NOMO-1 treated with DMSO at 0.1 percent for 48 hours (cell line): ENCODE measurements at regions not wholly inside any gene's neighbourhood (a gene's known extent, or its start where the extent isn't known, plus 50 kb on each side); places are given as distances from the start of the nearest gene placed in this dataset.

ENCODE experiments used
- DNase-seq: peaks from one replicate; lab custom pipeline; 2025; ENCODE audit not compliant: unreplicated experiment; lab: John Stamatoyannopoulos, UW

DNA sequence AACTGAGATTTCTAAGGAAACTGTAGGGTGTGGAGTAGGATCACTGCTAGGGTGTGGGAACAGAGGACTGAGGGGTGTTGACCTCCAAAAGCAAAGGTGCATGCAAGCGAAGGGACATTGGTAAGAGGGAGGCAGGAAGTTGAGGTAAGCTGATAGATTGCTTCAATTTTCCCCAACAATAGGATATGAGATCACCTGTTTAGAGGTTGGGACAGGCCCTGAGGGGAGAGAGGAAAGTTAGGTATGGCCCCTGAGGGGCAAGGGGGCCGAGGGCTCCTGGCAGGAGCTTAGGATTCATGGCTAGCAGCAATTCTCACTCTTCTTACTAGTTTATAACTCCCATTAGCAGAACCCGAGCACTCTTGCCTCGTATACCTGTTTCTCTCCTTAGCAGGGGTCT is 106.8 kb upstream of the RPS6KA2 start:
- no peak for DNase-seq

DNA sequence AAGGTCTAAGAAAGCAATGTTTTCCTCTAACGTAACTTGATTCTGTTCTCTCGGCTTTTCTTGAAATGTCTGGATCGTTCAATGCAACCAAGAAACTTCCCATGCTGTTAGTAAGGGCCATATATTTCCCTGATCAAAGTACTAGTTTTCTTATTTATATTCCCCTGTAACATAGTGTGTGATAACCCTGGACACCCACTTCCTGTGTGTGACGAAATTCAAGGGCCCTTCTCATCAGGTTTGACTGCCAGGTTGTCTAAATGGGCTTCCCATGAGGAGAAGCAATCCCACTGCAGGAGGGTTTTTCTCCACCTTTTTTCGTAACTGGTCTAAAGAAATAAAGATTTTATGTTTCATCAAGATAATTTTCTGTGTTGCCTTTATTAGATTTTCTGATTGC is 102.6 kb upstream of the RPS6KA2 start:
- DNase-seq = no peak

DNA sequence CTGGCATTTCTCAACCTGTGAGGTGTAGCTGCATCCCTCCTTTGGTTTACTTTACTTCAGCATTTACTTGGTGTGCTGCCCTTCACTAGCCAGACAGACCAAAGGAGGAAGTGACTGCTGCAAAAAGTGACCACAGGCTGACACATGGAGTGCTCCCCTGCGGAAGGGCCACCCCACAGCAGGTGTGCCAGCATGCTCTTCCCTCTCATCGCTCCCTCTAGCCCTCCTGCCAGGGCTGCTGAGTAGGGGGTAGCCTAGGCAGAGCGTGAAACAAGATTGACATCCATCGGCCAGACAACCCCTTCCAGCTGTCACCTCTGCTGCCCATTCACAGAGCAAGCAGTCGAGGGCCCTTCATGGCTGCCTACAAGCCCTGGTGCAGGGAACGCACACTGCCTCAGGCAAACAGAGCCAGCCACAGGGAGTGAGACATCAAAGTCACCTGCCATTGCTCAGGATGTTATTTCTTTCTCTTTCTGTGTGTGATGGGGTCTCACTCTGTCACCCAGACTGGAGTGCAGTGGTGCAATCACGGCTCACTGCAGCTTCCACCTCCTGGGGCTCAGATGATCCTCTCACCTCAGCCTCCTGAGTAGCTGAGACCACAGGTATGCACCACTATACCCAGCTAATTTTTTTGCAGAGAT is 102.0 kb upstream of the RPS6KA2 start:
- peak; percentile 34 for DNase-seq

DNA sequence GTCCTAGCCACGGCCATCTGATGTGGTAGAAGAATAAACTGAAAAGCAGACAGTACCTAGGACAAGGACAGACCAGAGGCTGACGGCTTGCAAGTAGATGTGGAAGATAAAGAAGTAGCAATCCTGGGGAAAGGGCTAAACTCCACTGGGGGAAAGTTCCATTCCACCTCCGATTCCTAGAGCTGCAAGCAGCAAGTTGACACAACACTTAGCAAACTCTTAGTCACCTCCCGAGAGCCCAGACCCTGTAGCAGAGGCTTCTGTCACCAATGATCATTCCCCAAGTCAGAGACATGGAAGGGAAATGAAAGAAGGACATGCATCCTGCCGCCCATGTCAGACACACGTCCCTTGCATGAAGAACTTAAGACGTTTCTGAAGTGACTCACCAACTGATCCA is 99.2 kb upstream of the RPS6KA2 start:
- DNase-seq = no peak

DNA sequence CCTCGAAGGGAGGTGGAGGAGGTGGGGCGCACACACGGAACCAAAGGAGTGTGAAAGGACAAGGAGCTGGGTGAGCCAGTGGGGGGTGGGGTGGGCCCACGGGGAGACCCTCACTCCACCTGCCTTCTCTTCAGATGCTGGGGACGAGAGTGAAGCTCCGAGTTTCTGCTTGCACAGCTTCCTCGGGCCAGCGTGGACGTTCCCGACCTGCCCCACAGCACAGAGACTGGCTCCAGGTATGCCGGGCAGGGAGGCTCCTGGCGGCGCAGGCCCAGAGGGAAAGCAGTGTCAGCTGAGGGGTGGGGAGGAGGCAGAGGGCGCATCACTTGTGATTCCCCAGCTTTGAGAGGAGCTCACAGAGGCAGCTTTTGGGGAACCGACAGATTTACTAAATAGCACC is 98.5 kb upstream of the RPS6KA2 start:
- DNase-seq = no peak

DNA sequence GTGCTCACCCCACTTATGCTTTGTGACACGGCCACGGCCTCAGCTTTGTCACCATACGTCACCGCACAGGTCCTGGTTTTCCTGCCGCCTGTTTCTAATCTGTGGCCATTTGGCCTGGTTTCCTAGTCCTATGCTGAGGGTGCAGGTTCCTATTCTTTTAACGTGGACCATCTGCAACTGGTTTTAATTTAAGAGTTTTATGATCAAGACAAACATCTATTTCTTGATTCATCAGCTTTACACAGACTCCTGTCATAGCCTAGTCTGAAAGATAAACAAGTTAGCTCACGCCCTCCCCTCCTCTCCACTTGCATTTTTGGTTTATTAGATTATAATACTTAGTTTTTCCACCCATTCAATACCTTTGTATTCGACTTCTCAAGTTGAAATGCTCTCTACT is 97.5 kb upstream of the RPS6KA2 start:
- no peak for DNase-seq

DNA sequence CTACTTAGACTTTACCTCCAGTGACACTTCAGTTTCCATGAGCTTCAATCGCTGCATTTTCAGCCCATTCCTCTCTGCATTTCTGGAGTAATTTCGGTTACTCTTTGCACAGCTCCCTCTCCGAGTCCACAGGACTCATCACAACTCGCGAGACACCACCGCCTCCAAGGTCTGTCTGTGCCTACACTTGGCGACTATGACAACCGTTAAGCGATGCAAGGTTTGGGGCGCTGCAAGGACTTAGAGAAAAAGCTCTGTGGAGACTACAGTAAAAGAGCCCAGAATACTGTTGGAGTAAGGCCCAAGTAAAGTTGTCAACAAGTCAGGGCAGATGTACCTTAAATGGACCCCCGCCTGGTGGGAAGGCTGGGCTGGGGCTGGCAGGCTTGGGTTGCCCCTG is 95.7 kb upstream of the RPS6KA2 start:
- no peak for DNase-seq

DNA sequence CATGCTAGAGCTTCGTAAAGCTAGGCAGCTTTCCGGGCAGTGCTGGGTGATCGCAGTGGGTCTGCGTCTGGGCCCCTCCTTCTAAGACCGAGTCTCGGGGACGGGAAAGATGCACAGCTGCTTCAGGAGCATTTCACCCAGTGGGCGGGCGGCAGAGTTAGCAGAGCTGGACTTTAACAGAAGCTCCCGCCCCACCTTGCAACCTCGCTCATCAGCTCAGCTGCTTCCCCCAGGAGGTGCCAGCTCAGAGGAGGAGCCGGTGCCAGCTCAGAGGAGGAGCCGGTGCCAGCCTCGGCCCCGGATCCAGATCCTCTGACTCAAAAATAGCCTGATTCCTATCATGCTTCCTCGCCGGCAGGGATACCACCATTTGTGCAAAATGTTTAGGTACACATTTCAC is 94.5 kb upstream of the RPS6KA2 start:
- DNase-seq = no peak

DNA sequence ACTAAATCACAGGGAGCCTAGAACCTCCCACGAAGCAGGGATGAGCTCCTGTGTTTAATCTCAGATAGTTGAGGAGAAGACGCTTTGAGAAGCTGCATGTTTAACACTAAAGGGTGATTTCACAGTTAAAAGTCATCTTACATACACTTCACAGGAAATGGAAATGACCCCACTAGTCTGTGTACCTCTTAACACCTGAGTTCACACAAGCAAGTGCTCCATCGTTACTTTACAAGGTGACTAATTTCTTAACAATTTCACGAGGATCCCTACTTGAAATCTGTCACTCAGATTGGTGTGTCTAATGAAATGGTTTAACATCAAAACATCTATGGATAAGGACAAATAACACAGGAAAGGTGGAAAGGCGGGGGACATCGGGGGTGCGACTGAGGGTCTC is 93.8 kb upstream of the RPS6KA2 start:
- no peak for DNase-seq

DNA sequence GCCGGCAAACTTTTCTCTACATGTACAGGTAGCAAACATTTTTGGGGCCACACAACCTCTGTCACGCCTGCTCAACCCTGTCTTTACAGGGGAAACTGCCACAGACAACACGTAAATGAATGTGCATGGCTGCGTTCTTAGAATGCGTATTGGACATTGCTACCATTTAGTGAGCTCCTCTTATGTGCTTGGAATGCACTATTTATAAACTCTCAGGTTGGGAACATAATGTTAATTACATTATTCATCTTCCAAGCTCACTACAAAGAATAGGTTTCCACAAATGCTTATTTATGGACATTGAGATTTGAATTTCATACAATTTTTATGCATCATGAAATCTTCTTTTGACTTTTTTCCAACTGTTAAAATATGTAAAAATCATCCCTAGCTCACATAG is 92.0 kb upstream of the RPS6KA2 start:
- DNase-seq = no peak

DNA sequence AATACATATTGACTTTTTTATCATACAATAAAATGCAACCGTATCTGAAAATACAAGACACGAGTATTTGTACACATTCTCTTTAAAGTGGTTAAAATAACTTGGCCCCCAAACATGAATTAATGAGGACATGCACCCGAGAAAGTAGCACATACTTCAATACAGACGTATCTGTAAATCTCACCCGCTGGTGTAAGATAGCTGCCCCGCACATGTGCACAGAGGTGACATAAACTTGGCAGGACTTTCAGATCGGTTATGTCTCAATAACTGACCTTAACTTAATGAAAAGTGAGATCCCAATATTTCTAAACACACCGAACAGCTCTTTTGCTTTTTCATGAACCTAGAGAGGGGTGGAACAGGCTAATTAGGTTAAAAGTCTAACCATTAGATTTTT is 91.5 kb upstream of the RPS6KA2 start:
- no peak for DNase-seq

DNA sequence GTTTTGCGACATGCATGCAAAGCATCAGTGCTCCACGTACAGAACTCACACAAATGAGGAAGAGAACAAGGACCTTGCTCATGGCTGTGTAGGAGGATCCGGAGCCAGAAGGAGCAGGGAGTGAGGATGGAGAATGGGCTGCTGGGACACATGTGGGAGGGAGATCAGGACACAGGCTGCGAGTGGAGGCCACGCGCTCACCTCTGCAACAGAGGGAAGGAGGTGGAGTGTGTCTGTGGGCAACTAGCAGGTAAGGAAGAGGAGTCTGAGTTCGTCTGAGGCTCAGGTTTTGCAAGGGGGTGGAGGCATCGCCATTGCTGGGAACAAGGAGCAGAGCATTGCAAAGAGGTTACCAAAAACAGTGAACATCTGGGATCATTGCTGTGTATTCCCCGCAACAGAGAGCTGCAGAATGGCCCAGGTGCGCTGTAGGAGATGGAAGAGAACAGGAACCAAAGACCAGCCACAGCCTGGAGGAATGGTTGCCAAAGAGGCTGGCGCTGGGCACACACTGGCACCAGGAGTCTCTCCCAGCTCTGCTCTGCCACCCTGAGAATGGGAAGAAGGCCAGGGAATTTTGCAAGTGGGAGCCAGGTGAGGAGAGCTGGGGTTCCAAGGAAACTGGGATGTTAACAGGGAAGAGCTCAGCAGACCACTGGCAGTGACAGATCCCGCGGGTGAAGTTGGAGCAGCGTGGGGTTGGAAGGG is 90.0 kb upstream of the RPS6KA2 start:
- no peak for DNase-seq

DNA sequence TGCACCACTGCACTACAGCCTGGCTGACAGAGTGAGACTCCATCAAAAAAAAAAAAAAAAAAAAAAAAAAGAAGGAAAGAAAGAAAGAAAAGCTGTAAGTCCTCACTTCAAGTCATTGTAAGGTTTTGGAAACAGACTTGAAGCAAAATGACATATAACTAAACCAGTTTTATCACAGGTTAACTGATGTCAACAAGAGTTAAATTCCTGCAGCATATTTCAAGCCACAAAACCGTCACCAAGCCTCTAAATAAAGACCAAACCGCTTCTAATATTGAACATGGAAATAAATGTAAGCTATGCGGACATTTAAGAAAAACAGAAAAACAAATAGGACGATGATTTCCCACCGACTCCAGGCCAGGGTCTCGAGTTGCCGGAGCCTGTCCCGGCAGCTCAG is 88.9 kb upstream of the RPS6KA2 start:
- DNase-seq = no peak

DNA sequence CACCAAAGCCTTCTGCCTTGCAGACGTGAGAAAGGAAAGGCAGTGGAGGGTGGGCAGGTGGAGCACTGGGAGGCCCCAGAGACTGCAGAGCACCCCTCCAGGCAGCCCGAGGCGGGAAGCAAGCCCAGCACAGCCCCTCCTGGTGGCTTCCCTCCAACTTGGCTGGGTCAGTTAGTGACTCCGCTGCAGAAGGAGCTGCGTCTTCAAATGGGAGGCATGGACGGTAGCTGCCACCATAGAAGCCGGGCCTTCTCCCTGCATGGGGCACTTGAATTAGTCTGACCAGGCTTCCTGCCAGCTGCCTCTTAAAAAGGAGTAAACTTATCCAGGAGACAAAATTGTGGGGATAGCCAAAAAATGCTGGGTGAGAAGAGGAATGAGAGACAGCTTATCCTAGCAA is 88.0 kb upstream of the RPS6KA2 start:
- no peak for DNase-seq

DNA sequence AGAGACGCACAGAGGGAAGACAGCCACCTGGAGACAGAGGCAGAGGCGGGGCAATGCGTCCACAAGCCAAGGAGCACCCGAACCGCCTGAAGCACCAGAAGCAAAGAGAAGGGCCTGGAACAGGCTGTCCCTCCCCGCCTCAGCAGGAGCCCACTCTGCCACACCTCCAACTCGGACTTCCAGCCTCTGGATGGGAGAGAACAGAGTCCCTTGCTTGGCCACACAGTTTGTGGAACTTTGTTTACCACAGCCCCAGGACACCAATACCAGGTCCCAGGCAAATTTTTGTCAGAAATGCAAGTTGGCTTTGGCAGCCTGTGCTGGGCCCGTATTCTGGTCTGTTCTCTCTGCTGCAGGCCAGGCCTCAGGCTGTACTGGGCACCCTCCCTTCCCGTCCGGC is 87.5 kb upstream of the RPS6KA2 start:
- DNase-seq = no peak

DNA sequence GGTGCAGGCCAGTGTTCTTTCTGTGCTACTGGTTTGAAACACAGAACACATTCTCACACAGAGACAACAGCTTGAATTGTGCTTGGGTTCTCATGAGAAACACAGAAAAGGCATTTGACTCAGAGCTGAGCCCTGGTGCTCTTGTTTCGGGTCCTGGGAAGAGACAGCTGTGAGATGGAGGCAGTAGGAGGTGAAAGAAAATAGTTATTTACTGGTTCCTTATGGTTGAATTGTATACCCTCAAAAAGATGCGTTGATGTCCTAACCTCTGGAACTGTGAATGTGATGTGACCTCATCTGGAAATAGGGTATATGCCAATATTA is 87.1 kb upstream of the RPS6KA2 start:
- DNase-seq = no peak

DNA sequence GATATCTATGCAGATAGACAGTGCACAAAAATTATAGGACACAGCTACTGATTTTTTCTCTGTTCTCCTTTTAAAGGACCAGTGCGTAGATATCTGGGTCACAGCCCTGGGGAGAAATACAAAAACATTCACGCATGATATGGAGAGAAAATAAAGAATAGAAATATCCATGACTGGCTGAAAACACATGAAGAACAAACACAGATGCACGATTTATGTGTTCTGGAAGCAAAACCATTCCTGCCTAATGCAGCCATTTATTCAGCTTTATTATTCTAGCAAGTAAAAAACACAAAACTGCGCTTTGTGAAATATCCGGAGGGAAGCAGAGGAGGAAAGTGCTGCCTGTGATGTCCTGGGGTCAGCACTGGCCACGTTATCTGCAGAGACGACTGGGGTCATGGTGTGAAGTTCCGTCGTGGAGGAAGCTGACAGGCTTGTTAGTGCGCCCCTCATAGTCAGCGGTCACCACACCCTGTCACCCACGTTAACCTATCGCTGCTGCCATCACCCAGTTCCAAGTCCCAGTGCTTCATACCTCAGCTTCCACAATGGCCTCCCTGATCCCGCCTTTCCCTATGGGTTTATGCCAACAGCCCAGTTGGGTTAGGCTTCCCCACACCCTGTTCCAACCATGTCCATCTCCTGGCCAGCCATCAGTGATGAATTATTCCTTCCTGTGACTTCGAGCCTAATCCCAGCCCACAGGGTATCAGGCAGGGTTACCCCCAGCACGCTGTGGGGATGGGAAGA is 86.6 kb upstream of the RPS6KA2 start:
- no peak for DNase-seq

DNA sequence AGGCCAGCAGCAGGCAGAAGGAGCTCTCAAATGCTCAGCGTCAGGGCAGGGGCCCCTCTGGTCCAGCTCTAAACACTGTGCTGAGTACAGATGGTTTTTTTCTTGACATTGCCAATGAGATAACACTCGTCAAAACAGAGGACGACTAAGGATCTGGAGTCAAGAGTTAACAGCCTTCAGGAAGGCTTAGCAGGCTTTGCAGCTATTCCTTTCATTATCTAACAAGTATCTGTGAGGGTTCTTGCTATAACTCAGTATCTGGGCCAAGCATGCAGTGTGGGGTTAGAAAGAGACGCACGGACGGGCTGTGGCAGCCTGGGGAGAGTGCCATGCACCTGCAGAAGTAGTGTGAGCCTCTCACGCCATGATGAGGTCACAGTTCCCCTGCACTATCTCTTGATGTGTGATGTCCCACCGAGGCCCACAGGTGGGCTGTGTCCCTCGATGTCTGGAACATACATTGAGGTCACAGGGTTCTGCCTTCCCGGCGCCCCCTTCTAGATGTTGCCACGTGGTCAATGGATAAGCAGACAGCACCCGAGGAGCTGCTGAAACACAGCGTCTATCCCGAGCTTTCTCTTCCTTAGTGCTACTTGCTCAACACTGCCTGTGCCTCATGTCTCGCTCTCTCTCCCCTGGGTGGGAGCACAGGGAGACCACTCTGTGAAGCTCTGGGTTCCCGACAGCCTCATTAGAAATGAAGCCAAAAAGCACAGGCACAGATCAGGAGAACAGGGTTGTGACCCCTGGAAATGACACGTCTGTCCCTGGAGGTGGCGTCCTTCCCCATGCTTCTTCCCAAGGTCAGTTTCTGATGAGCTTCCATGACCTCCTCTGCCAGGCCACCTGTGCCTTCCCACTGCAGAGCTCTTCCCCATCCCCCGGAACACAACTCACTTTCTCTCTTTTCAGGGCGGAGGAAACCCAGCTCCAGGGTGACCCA is 85.5 kb upstream of the RPS6KA2 start:
- DNase-seq = no peak

DNA sequence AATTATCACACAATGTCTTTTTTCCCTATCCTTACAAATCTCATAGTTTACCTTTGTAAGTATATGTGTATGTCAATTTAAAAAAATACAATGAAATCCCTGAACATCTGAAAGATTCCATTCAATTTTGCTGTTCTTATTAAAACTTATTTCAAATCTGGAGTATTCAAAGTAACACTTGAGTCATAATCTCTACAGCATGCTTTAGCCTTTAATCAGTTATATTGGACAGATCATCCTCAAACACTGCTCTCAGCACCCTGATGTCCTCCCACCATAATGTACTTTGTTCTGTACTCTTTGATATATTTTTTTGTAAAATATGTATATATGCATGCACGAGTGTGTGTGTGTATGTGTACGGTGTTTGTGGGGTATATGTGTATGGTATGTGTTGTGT is 83.0 kb upstream of the RPS6KA2 start:
- no peak for DNase-seq

DNA sequence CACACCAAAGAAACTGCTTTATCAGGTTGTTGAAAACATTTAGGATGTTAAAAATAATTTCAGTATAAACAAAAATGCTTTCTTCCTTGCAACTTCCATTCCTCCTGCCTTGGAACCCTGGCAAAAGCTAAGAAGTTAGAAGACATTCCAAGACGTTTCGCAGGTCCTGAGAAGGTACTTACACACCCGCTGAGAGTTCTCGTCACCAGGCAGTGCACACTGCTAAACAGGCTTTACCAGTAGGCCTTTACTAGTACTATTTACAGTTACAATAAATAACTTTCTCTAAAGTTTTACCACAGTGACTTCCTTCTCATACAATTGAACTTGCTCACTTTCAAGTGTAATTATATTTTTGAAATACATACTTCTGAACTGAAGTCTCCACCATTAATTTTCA is 81.4 kb upstream of the RPS6KA2 start:
- no peak for DNase-seq

DNA sequence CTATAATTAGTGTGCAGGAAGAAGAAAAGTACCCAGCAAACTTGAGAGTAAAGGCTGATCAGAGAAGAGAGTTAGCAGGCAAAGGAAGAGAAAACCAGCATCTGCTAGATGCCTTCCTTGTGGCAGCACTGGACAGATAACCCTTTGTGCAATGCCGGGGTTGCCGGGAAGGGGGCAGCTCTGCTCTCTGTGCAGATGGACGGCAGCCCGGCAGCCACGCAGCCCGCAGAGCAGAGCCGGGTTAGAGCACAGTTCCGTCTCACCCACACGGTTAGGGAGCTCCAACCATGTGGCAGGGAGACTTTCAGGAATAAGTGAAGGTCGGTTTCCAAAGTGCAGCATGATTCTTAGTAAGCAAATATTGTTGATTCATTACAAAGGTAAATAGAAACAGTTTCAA is 80.0 kb upstream of the RPS6KA2 start:
- DNase-seq = peak; percentile 7
